ENCODE measurements at regions not wholly inside any gene's neighbourhood (a gene's known extent, or its start where the extent isn't known, plus 50 kb on each side); places are given as distances from the start of the nearest gene placed in this dataset.

DNA sequence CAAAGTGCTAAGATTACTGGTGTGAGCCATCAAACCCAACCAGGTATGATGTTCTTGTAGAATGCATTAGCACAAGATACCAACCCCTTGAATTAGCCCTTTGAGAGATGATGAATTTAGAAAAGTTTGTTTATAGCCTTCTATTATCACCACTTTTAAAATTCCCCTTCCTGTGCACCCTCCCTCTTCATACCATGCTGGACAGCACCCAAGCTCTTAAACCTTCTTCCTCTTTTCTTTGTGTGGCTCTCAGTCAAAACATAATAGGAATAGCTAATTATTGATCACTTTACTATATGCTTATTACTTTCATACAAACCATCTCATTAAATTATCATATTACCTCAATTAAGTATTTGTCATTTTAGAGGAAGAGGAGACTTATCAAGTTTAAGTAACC, 87.6 kb upstream of the TMED7 start:
- Histone ChIP-seq H3K79me2 (replicated peaks; ENCODE audit: insufficient read depth) (no peaks in the 10 kb centered on the region), H3K4me1 (ENCODE audit: insufficient read depth) (no peaks in the 10 kb centered on the region), H4K20me1 (replicated peaks; ENCODE audit: insufficient read depth) (no peaks in the 10 kb centered on the region), H3K9me2 (ENCODE audit: insufficient read depth) (peaks cover 28% of the 10 kb centered on the region; the same call in 1 of the 2 replicates), H3K4me2 (no peak overlapping the region), H3K27ac (ENCODE audit: low read depth) (no peak overlapping the region), H3K27me3 (ENCODE audit: insufficient read depth) (no peaks in the 10 kb centered on the region), H3K36me3 (ENCODE audit: insufficient read depth) (no peaks in the 10 kb centered on the region), H3F3A (replicated peaks; ENCODE audit: low read depth) (no peaks in the 10 kb centered on the region), H2AFZ (no peak overlapping the region), H3K4me3 (no peak overlapping the region)
- no peaks in the 10 kb centered on the region; the same call in 2 of the 3 replicates for H3K36me3 Mint-ChIP-seq (ENCODE audit: low read depth)
- TF ChIP-seq JUNB (IDR thresholded peaks at IDR 0.05; ENCODE audit: unreplicated experiment): no peak
- no peak for TF ChIP-seq POLR2AphosphoS5 (IDR thresholded peaks at IDR 0.05; ENCODE audit: low read depth)
- TF ChIP-seq CREB1 (CRISPR knock-in tag; IDR thresholded peaks at IDR 0.05; ENCODE audit: low read depth): no peak
- TF ChIP-seq ETS1 (IDR thresholded peaks at IDR 0.05): no peak
- no peak for TF ChIP-seq CTCF (conservative IDR thresholded peaks at IDR 0.05; ENCODE audit: low read depth in 2 of 2)
- no peak for TF ChIP-seq EZH2 (IDR thresholded peaks at IDR 0.05; ENCODE audit: low read depth, unreplicated experiment)
- TF ChIP-seq STAT1 (IDR thresholded peaks at IDR 0.05; ENCODE audit: unreplicated experiment): no peak
- peaks cover 1% of the 10 kb centered on the region for H3K27me3 Mint-ChIP-seq (ENCODE audit: insufficient read depth, low read depth, poor library complexity)
- H3K27ac Mint-ChIP-seq: no peak overlapping the region
- no peak for ATAC-seq
- DNase-seq (ENCODE audit: low spot score): no peak
- H3K4me1 Mint-ChIP-seq: no peaks in the 10 kb centered on the region
- no peak overlapping the region for H3K4me3 Mint-ChIP-seq
- peaks cover 25% of the 10 kb centered on the region for H3K9me3 Mint-ChIP-seq

GRCh38 chr5:115709585-115709984, 83.7 kb upstream of the TMED7 start:
- no peak for TF ChIP-seq EZH2 (IDR thresholded peaks at IDR 0.05; ENCODE audit: low read depth, unreplicated experiment)
- TF ChIP-seq ETS1 (IDR thresholded peaks at IDR 0.05): no peak
- H3K9me3 Mint-ChIP-seq: peaks cover 25% of the 10 kb centered on the region

More at GRCh38 chr5:115709585-115709984, 83.7 kb upstream of the TMED7 start:
- Mint-ChIP-seq H3K27me3 (ENCODE audit: insufficient read depth, low read depth, poor library complexity) (peaks cover 1% of the 10 kb centered on the region), H3K4me1 (no peaks in the 10 kb centered on the region), H3K27ac (no peak overlapping the region), H3K4me3 (no peak overlapping the region), H3K36me3 (ENCODE audit: low read depth) (no peaks in the 10 kb centered on the region; the same call in 2 of the 3 replicates)
- Histone ChIP-seq H3K27me3 (ENCODE audit: insufficient read depth) (no peaks in the 10 kb centered on the region), H3K4me1 (ENCODE audit: insufficient read depth) (no peaks in the 10 kb centered on the region), H3K79me2 (replicated peaks; ENCODE audit: insufficient read depth) (no peaks in the 10 kb centered on the region), H3K9me2 (ENCODE audit: insufficient read depth) (peaks cover 15% of the 10 kb centered on the region; the same call in 1 of the 2 replicates), H4K20me1 (replicated peaks; ENCODE audit: insufficient read depth) (no peaks in the 10 kb centered on the region), H2AFZ (peak overlapping the region; percentile 40; the same call in 1 of the 2 replicates), H3F3A (replicated peaks; ENCODE audit: low read depth) (no peaks in the 10 kb centered on the region), H3K4me2 (no peak overlapping the region), H3K27ac (ENCODE audit: low read depth) (no peak overlapping the region), H3K36me3 (ENCODE audit: insufficient read depth) (no peaks in the 10 kb centered on the region), H3K4me3 (no peak overlapping the region)
- DNase-seq (ENCODE audit: low spot score): no peak
- no peak for ATAC-seq
